Panc1 (cell line): ENCODE measurements at regions not wholly inside any gene's neighbourhood (a gene's known extent, or its start where the extent isn't known, plus 50 kb on each side); places are given as distances from the start of the nearest gene placed in this dataset.

ENCODE experiments used
- ATAC-seq: fragments of 200-7000 bp; cut with Tn5 transposase; 2 replicates; pipeline ENCODE4 v1.9.1; 2020; ENCODE audit warnings: mild to moderate bottlenecking, moderate library complexity
- BruUV-seq: library from RNA; stranded (reverse); fragments of 400-500 nt; replicated peaks from 2 replicates; lab custom pipeline; 2021; lab: Mats Ljungman, UMichigan
- CTCF ChIA-PET: fragments of 300-600 bp; sonication (Branson Sonifier 250); formaldehyde crosslinking; loops from one replicate; lab custom pipeline; 2022; ENCODE audit warnings: antibody characterized with exemption; lab: Charles Lee
- POLR2A ChIA-PET: fragments of 300-600 bp; sonication (Branson Sonifier 250); formaldehyde crosslinking; loops from one replicate; lab custom pipeline; 2022; ENCODE audit warnings: antibody characterized with exemption; lab: Charles Lee
- DNase-seq: peaks from one replicate; pipeline ENCODE4 v3.0.0-alpha.2; 2010; ENCODE audit warnings: low read depth, low spot score
- H3K27ac ChIP-seq: 2 replicates; pipeline ENCODE4 v1.5.1; 2011; ENCODE audit warnings: mild to moderate bottlenecking, low read length, inconsistent platforms
- H3K27me3 ChIP-seq: fragments of 200-500 bp; sonication (Bioruptor generic); 2 replicates; pipeline ENCODE4 v1.6.0; 2014; ENCODE audit warnings: low read length, inconsistent platforms; ENCODE audit not compliant: control insufficient read depth, insufficient read depth
- H3K36me3 ChIP-seq: fragments of 200-500 bp; sonication (Bioruptor generic); 2 replicates; pipeline ENCODE4 v1.5.1; 2014; ENCODE audit warnings: inconsistent platforms, mild to moderate bottlenecking, low read length, moderate library complexity; ENCODE audit not compliant: control insufficient read depth, insufficient read depth
- H3K4me1 ChIP-seq: 2 replicates; pipeline ENCODE4 v1.5.1; 2011; ENCODE audit warnings: inconsistent platforms, mild to moderate bottlenecking, low read length, moderate library complexity; ENCODE audit not compliant: control insufficient read depth, insufficient read depth
- H3K4me3 ChIP-seq, 2 experiments: 2 replicates each; pipeline ENCODE4 v1.5.1; 2011 to 2012; ENCODE audit warnings: low read depth in 2 of 2, low read length in 2 of 2, mild to moderate bottlenecking in 2 of 2, inconsistent platforms in 1 of 2, moderate library complexity in 1 of 2
- H3K9me3 ChIP-seq: fragments of 200-500 bp; sonication (Bioruptor generic); 2 replicates; pipeline ENCODE4 v1.5.1; 2014; ENCODE audit warnings: low read depth, mild to moderate bottlenecking, inconsistent platforms, low read length, moderate library complexity; ENCODE audit not compliant: control insufficient read depth, insufficient read depth
- CTCF ChIP-seq: fragments of 450-650 bp; IDR thresholded peaks from 2 replicates; pipeline ENCODE4 v1.5.1; 2017; ENCODE audit warnings: mild to moderate bottlenecking
- POLR2AphosphoS5 ChIP-seq: IDR thresholded peaks from 2 replicates; pipeline ENCODE4 v1.6.1; 2012; ENCODE audit warnings: mild to moderate bottlenecking, low read depth, low read length, moderate library complexity
- REST ChIP-seq, 2 experiments: IDR thresholded peaks; 2 replicates each; pipeline ENCODE4 v1.6.1; 2011 to 2012; ENCODE audit warnings: low read depth in 2 of 2, control low read depth in 1 of 2, low read length in 1 of 2, mild to moderate bottlenecking in 1 of 2, moderate library complexity in 1 of 2; ENCODE audit not compliant: insufficient read depth in 1 of 2
- SIN3A ChIP-seq: IDR thresholded peaks from 2 replicates; pipeline ENCODE4 v1.6.1; 2012; ENCODE audit warnings: low read depth, mild to moderate bottlenecking, low read length, moderate library complexity, borderline replicate concordance; ENCODE audit not compliant: insufficient read depth
- TCF7L2 ChIP-seq: IDR thresholded peaks from 2 replicates; pipeline ENCODE4 v1.6.1; 2011; ENCODE audit warnings: mild to moderate bottlenecking, low read depth, low read length, inconsistent platforms
- in situ Hi-C: cut with HindIII; loops from 2 replicates; pipeline ENCODE4 v1.10.0; 2016; ENCODE audit warnings: low sequenced_read_pairs, low pct_unique_long_range_greater_than_20kb
- intact Hi-C: fragments of 100-400 bp; cut with micrococcal nuclease; formaldehyde crosslinking; loops from one replicate; pipeline ENCODE4 v1.10.0; 2022; ENCODE audit not compliant: unreplicated experiment

- intact Hi-C loops (no loop called here), in situ Hi-C loops (no loop called here)
- Histone ChIP-seq H3K36me3 (no peaks in the 10 kb centered on the region), H3K4me1 (no peaks in the 10 kb centered on the region), H3K9me3 (no peaks in the 10 kb centered on the region), H3K4me3 (no peak overlapping the region), H3K27me3 (no peaks in the 10 kb centered on the region), H3K27ac (no peak overlapping the region)
- POLR2A ChIA-PET, result no interaction called here
- CTCF ChIA-PET, result no interaction called here
- no peak for ATAC-seq
- TF ChIP-seq POLR2AphosphoS5, result no peak
- TF ChIP-seq CTCF, result no peak
- no peak for TF ChIP-seq SIN3A
- no peak for TF ChIP-seq REST (IDR thresholded peaks at IDR 0.05; ENCODE audit: insufficient read depth in 1 of 2, low read depth in 2 of 2, low read length in 1 of 2)
- TF ChIP-seq TCF7L2, result no peak
- no peak for DNase-seq
- BruUV-seq, result no TSS peak
Observed at GRCh38 chr20:12051206-12052163, 133.8 kb downstream of the BTBD3 start.

- BruUV-seq, result no TSS peak
- no peak for DNase-seq
Observed at GRCh38 chr20:12053353-12053752, 135.7 kb downstream of the BTBD3 start.

More at GRCh38 chr20:12053353-12053752, 135.7 kb downstream of the BTBD3 start:
- Histone ChIP-seq H3K36me3 (no peaks in the 10 kb centered on the region), H3K27me3 (no peaks in the 10 kb centered on the region), H3K4me1 (no peaks in the 10 kb centered on the region), H3K27ac (no peak overlapping the region), H3K9me3 (no peaks in the 10 kb centered on the region), H3K4me3 (no peak overlapping the region)
- no peak for ATAC-seq
- intact Hi-C loops (no loop called here), in situ Hi-C loops (no loop called here)
- CTCF ChIA-PET, result no interaction called here
- TF ChIP-seq TCF7L2, result no peak
- TF ChIP-seq POLR2AphosphoS5, result no peak
- no peak for TF ChIP-seq REST (IDR thresholded peaks at IDR 0.05; ENCODE audit: insufficient read depth in 1 of 2, low read depth in 2 of 2, low read length in 1 of 2)
- no peak for TF ChIP-seq CTCF
- TF ChIP-seq SIN3A, result no peak
- POLR2A ChIA-PET, result no interaction called here
